T-cell (primary cell): ENCODE measurements at regions not wholly inside any gene's neighbourhood (a gene's known extent, or its start where the extent isn't known, plus 50 kb on each side); places are given as distances from the start of the nearest gene placed in this dataset.

Experiments
- ATAC-seq, 4 experiments: fragments of 200-7000 bp in 3 of 4; fragments of 150-1000 bp in 1 of 4; cut with Tn5 transposase; replicated peaks in 1 of 4; 1 replicate in 3 of 4; 2 replicates in 1 of 4; pipeline ENCODE4 v1.10.0; 2021; ENCODE audit warnings: moderate library complexity in 3 of 4, mild to moderate bottlenecking in 2 of 4, moderate number of reproducible peaks in 1 of 4
- CTCF ChIA-PET, 2 donors: fragments of 300-600 bp; sonication (Branson Sonifier 250); formaldehyde crosslinking; loops; one replicate each; lab custom pipeline; 2022; ENCODE audit warnings: antibody characterized with exemption in 2 of 2; lab: Charles Lee
- POLR2A ChIA-PET, 2 donors: fragments of 300-600 bp; sonication (Branson Sonifier 250); formaldehyde crosslinking; loops; one replicate each; lab custom pipeline; 2022; ENCODE audit warnings: antibody characterized with exemption in 2 of 2; lab: Charles Lee
- DNase-seq, 35 experiments: peaks; one replicate each; pipeline versions ENCODE4 v3.0.0 to v3.0.0-alpha.2; 2013 to 2023
- H3K27ac ChIP-seq: one replicate; pipeline ENCODE4 v1.5.1; 2013; ENCODE audit warnings: low read length
- H3K27me3 ChIP-seq, 2 experiments: replicated peaks in 1 of 2; 1 replicate in 1 of 2; 2 replicates in 1 of 2; pipeline versions ENCODE4 v1.6.1 to v1.7.0; 2013; ENCODE audit warnings: low read length in 1 of 2, mixed read lengths in 1 of 2; ENCODE audit not compliant: control insufficient read depth in 2 of 2, insufficient read depth in 2 of 2; ENCODE audit errors: extremely low read depth in 1 of 2
- H3K36me3 ChIP-seq, 2 donors: 1 replicate in 1 of 2; 2 replicates in 1 of 2; pipeline versions ENCODE4 v1.6.1 to v1.7.0; 2013; ENCODE audit warnings: low read length in 1 of 2; ENCODE audit not compliant: control insufficient read depth in 2 of 2, insufficient read depth in 1 of 2; ENCODE audit errors: extremely low read depth in 1 of 2
- H3K4me1 ChIP-seq, 2 experiments: 1 replicate in 1 of 2; 2 replicates in 1 of 2; pipeline versions ENCODE4 v1.6.1 to v1.7.0; 2013; ENCODE audit warnings: low read length in 2 of 2, mixed read lengths in 1 of 2; ENCODE audit not compliant: insufficient read depth in 2 of 2, control insufficient read depth in 1 of 2; ENCODE audit errors: extremely low read depth in 1 of 2
- H3K4me3 ChIP-seq, 2 donors: 1 replicate in 1 of 2; 2 replicates in 1 of 2; pipeline versions ENCODE4 v1.5.1 to v1.7.0; 2013; ENCODE audit warnings: mild to moderate bottlenecking in 2 of 2, low read length in 1 of 2, moderate library complexity in 1 of 2; ENCODE audit not compliant: control insufficient read depth in 1 of 2; ENCODE audit errors: extremely low read depth in 1 of 2
- H3K9me3 ChIP-seq: 2 replicates; pipeline ENCODE4 v1.7.0; 2013
- H3K27ac Mint-ChIP-seq, 2 donors: one replicate each; pipeline ENCODE4 v1.8.0; 2020 to 2021; ENCODE audit warnings: mild to moderate bottlenecking in 2 of 2, mixed read lengths in 2 of 2
- H3K27me3 Mint-ChIP-seq, 2 donors: one replicate each; pipeline ENCODE4 v1.8.0; 2021 to 2022; ENCODE audit warnings: mixed read lengths in 2 of 2
- H3K36me3 Mint-ChIP-seq: one replicate; pipeline ENCODE4 v1.8.0; 2021; ENCODE audit warnings: mixed read lengths
- H3K4me1 Mint-ChIP-seq, 3 donors: one replicate each; pipeline ENCODE4 v1.8.0; 2020 to 2022; ENCODE audit warnings: mixed read lengths in 3 of 3, mild to moderate bottlenecking in 1 of 3
- H3K4me3 Mint-ChIP-seq, 3 donors: one replicate each; pipeline ENCODE4 v1.8.0; 2020 to 2022; ENCODE audit warnings: mild to moderate bottlenecking in 3 of 3, mixed read lengths in 3 of 3, moderate library complexity in 3 of 3
- H3K9me3 Mint-ChIP-seq, 3 donors: one replicate each; pipeline ENCODE4 v1.8.0; 2020 to 2022; ENCODE audit warnings: mixed read lengths in 3 of 3
- WGBS: methylation state at CpG from one replicate; pipeline ENCODE4 v1.1.5; 2013; ENCODE audit warnings: missing lambda C conversion rate; ENCODE audit not compliant: insufficient coverage; 5-methylcytosine and 5-hydroxymethylcytosine counted together

DNA sequence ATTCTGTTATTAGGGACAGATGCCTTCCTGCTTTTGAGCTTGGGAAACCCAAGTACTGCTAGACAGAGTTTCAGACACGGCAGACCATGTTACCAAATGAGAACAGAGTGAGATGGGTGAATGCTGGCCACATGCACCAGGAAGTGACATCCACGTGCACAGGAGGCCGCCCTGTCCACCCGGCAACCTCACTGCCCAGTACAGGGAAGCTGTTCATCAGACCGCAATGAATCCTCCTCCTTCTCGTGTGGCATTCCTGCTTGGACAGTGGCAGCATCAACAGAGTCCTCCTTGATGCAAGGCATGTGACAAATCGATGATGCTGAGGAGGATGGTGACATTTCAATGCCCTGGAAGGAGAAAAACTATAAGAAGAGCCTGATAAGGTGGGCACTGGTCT is 191.0 kb upstream of the SOX1 start:
- peaks cover 0 to 3% of the 10 kb centered on the region in 2 experiments for H3K27me3 ChIP-seq
- H3K27ac Mint-ChIP-seq = no peak overlapping the region
- no peaks in the 10 kb centered on the region for H3K36me3 Mint-ChIP-seq
- H3K27ac ChIP-seq = no peak overlapping the region
- peaks cover 0 to 5% (median 0%) of the 10 kb centered on the region in 3 donors for H3K9me3 Mint-ChIP-seq
- H3K4me1 ChIP-seq = no peaks in the 10 kb centered on the region
- POLR2A ChIA-PET = no interaction called here
- CTCF ChIA-PET = no interaction called here
- no peak for ATAC-seq
- no peak for DNase-seq
- H3K4me1 Mint-ChIP-seq = no peaks in the 10 kb centered on the region
- H3K4me3 ChIP-seq = no peak overlapping the region
- H3K9me3 ChIP-seq = no peaks in the 10 kb centered on the region
- no peaks in the 10 kb centered on the region for H3K36me3 ChIP-seq
- H3K4me3 Mint-ChIP-seq = no peak overlapping the region
- H3K27me3 Mint-ChIP-seq = peaks cover 7 to 14% of the 10 kb centered on the region in 2 donors
- 71% methylated on average over 7 of the region's 7 CpGs for WGBS

DNA sequence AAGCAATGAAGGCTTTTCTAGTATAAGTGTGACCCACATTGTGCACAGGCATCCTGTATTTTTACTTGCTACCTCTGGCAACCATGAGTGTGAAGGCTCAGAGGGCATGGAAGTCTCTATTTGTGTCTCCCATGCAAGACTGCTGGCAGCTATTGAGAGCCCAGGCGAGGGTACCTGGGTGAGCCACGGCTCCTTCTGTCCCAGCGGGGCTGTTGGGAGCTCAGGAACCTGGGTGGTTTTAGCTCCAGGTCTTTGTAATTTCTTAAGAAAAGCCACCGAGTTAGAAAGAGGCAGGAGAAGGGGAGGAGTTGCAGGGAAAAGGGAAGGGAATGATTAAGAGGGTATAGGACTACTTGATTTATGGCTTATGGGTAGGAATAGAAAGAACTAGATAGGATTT is 190.4 kb upstream of the SOX1 start:
- H3K4me1 Mint-ChIP-seq = no peaks in the 10 kb centered on the region
- Histone ChIP-seq H3K4me3 (no peak overlapping the region), H3K4me1 (no peaks in the 10 kb centered on the region), H3K36me3 (no peaks in the 10 kb centered on the region), H3K27ac (no peak overlapping the region), H3K9me3 (no peaks in the 10 kb centered on the region), H3K27me3 (peaks cover 0 to 3% of the 10 kb centered on the region in 2 experiments)
- DNase-seq = no peak
- no peak overlapping the region for H3K4me3 Mint-ChIP-seq
- no peak overlapping the region for H3K27ac Mint-ChIP-seq
- no peak for ATAC-seq
- H3K9me3 Mint-ChIP-seq = peaks cover 0 to under 1% (median 0%) of the 10 kb centered on the region in 3 donors
- POLR2A ChIA-PET = no interaction called here
- CTCF ChIA-PET = no interaction called here
- WGBS = 76% methylated on average over 4 of the region's 4 CpGs
- peaks cover 7 to 9% of the 10 kb centered on the region in 2 donors for H3K27me3 Mint-ChIP-seq
- no peaks in the 10 kb centered on the region for H3K36me3 Mint-ChIP-seq

DNA sequence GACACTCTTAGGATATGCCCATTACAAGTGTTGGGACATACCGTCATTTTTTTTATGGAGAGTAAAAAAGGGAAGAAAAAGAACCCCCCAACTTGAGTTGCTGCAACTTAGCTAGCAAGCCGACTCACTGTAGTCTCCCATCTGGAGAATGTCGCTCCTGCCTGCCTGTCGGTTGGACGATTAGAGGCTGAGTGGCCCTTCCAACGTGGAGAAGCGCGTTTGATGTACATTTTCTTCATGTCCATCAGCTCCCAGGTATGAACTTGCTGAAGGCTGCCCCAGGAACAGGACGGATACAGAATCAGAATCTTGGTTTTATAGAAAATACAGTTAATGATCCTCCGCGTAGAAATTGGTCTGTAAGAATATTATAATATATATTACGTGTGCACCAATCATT is 189.0 kb upstream of the SOX1 start:
- Histone ChIP-seq H3K4me3 (no peak overlapping the region), H3K27ac (no peak overlapping the region), H3K27me3 (no peaks in the 10 kb centered on the region), H3K9me3 (no peaks in the 10 kb centered on the region), H3K4me1 (no peaks in the 10 kb centered on the region), H3K36me3 (no peaks in the 10 kb centered on the region)
- Mint-ChIP-seq H3K4me3 (no peak overlapping the region), H3K9me3 (no peaks in the 10 kb centered on the region), H3K36me3 (no peaks in the 10 kb centered on the region), H3K27me3 (peaks cover 5 to 8% of the 10 kb centered on the region in 2 donors), H3K27ac (no peak overlapping the region), H3K4me1 (no peaks in the 10 kb centered on the region)
- ATAC-seq (no peak), DNase-seq (no peak)
- ChIA-PET CTCF (no interaction called here), POLR2A (no interaction called here)
- WGBS = 80% methylated on average over 7 of the region's 12 CpGs

DNA sequence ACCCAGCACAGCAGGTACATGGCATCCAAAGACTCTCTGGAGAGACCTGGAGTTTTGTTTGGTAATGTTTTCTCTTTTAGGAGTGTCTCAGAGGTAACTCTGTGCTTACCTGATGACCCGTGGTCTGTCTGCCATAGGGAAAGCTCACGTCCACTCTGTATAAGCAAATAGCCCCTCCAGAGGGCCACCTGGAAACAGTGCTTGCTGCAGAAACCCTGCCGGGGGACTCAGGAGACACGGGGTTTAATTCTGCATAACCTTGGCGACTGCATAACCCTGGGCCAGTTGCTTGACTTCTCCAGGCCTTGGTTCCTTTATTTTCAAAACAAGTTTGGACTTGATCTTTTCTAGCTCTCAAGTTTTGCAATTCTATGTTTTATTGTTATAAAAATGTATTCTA is 187.2 kb upstream of the SOX1 start:
- Histone ChIP-seq H3K27me3 (no peaks in the 10 kb centered on the region), H3K4me3 (no peak overlapping the region), H3K27ac (no peak overlapping the region), H3K9me3 (no peaks in the 10 kb centered on the region), H3K4me1 (no peaks in the 10 kb centered on the region), H3K36me3 (no peaks in the 10 kb centered on the region)
- H3K27me3 Mint-ChIP-seq = peaks cover 1 to 7% of the 10 kb centered on the region in 2 donors
- no peaks in the 10 kb centered on the region for H3K4me1 Mint-ChIP-seq
- POLR2A ChIA-PET = no interaction called here
- no peak overlapping the region for H3K4me3 Mint-ChIP-seq
- WGBS = 41% methylated on average over 5 of the region's 5 CpGs
- no peaks in the 10 kb centered on the region for H3K36me3 Mint-ChIP-seq
- DNase-seq (no peak), ATAC-seq (no peak)
- H3K9me3 Mint-ChIP-seq = no peaks in the 10 kb centered on the region
- CTCF ChIA-PET = no interaction called here
- H3K27ac Mint-ChIP-seq = no peak overlapping the region

DNA sequence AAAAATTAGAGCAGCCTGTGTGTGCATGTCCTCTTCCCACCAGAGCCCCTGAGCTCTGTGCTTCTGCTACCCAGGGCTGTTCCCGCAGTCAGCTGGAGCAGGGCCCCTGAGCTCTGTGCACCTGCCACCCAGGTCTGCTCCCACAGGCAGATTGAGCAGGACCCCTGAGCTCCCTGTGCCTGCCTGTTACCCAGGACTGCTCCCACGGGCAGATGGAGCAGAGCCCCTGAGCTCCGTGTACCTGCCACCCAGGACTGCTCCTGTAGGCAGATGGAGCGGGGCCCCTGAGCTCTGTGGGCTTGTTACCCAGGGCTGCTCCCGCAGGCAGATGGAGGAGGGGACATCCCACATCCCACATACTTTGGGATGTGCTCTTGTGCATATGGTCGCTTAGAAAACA is 186.8 kb upstream of the SOX1 start:
- WGBS = 65% methylated on average over 3 of the region's 6 CpGs
- Histone ChIP-seq H3K4me3 (no peak overlapping the region), H3K36me3 (no peaks in the 10 kb centered on the region), H3K4me1 (no peaks in the 10 kb centered on the region), H3K27me3 (no peaks in the 10 kb centered on the region), H3K9me3 (no peaks in the 10 kb centered on the region), H3K27ac (no peak overlapping the region)
- ChIA-PET CTCF (no interaction called here), POLR2A (no interaction called here)
- Mint-ChIP-seq H3K36me3 (no peaks in the 10 kb centered on the region), H3K9me3 (no peaks in the 10 kb centered on the region), H3K27me3 (peaks cover 1 to 7% of the 10 kb centered on the region in 2 donors), H3K4me1 (no peaks in the 10 kb centered on the region), H3K4me3 (no peak overlapping the region), H3K27ac (no peak overlapping the region)
- ATAC-seq (no peak), DNase-seq (no peak)

DNA sequence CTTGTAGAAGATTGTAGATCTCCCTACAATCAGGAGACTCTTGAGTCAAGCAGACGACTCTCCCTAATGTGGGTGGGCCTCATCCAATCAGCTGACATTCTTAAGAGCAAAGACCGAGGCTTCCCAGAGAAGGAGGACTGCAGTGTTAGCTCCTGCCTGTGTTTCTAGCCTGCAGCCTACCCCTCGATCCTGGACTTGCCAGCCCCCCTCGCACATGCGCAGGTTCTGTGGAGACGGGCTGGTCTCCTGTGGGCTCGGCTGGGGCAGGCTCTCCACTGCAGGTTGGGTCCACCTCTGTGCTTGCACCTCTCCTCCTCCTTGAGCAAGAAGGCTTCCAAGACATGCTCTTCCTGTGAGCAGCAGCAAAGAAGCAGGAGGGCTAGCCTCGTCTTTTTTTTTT is 185.2 kb upstream of the SOX1 start:
- ATAC-seq (no peak), DNase-seq (no peak)
- H3K4me3 ChIP-seq = no peak overlapping the region
- POLR2A ChIA-PET = no interaction called here
- H3K4me3 Mint-ChIP-seq = no peak overlapping the region
- H3K27me3 ChIP-seq = no peaks in the 10 kb centered on the region
- H3K9me3 ChIP-seq = no peaks in the 10 kb centered on the region
- no peak overlapping the region for H3K27ac ChIP-seq
- no peaks in the 10 kb centered on the region for H3K9me3 Mint-ChIP-seq
- WGBS = 92% methylated on average over 7 of the region's 8 CpGs
- H3K4me1 ChIP-seq = no peaks in the 10 kb centered on the region
- H3K36me3 ChIP-seq = no peaks in the 10 kb centered on the region
- CTCF ChIA-PET = no interaction called here
- H3K36me3 Mint-ChIP-seq = no peaks in the 10 kb centered on the region
- H3K27me3 Mint-ChIP-seq = peaks cover 1 to 7% of the 10 kb centered on the region in 2 donors
- no peak overlapping the region for H3K27ac Mint-ChIP-seq
- no peaks in the 10 kb centered on the region for H3K4me1 Mint-ChIP-seq

DNA sequence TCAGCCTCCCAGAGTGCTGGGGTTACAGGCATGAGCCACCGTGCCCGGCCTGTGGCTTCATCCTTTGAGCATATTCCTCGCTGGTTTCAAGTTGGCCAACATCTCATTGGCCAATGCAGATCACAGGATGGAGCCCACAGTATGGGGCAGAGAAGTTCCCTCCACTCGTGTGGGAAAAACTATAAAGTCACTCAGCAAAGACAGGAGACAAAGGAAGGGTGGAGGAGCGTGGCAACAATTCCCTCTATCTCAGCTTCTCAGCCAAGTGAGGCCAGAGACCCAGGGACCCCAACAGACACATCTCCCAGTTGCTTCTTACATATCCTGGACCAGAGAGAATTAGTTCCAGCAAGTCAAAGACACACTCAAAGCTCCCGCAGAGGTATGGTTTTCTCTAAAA is 184.6 kb upstream of the SOX1 start:
- DNase-seq (no peak), ATAC-seq (no peak)
- no peaks in the 10 kb centered on the region for H3K9me3 Mint-ChIP-seq
- Histone ChIP-seq H3K36me3 (no peaks in the 10 kb centered on the region), H3K27ac (no peak overlapping the region), H3K9me3 (no peaks in the 10 kb centered on the region), H3K4me1 (no peaks in the 10 kb centered on the region), H3K27me3 (no peaks in the 10 kb centered on the region), H3K4me3 (no peak overlapping the region)
- ChIA-PET CTCF (no interaction called here), POLR2A (no interaction called here)
- no peak overlapping the region for H3K27ac Mint-ChIP-seq
- H3K27me3 Mint-ChIP-seq = peaks cover 1 to 7% of the 10 kb centered on the region in 2 donors
- no peaks in the 10 kb centered on the region for H3K4me1 Mint-ChIP-seq
- WGBS = 57% methylated on average over 3 of the region's 6 CpGs
- no peaks in the 10 kb centered on the region for H3K36me3 Mint-ChIP-seq
- no peak overlapping the region for H3K4me3 Mint-ChIP-seq
